ENCODE measurements at regions not wholly inside any gene's neighbourhood (a gene's known extent, or its start where the extent isn't known, plus 50 kb on each side); places are given as distances from the start of the nearest gene placed in this dataset.

- no peak for TF ChIP-seq CTCF (IDR thresholded peaks at IDR 0.05; ENCODE audit: insufficient read depth, low read length, missing control alignments)
- no peak for DNase-seq (ENCODE audit: low read depth, low spot score)
- H3K4me3 ChIP-seq (ENCODE audit: low read depth, low read length), result no peak overlapping the region
- CTCF ChIA-PET, result interaction anchor here (0.9 to 1.7 kb wide), 4 partner anchors 10 to 101 kb away, joined by 3 to 6 read pairs (median 4); no protein-coding TSS in a partner anchor
- POLR2A ChIA-PET, result no interaction called here
Measured at GRCh38 chr11:86142170-86142569, 73.3 kb upstream of the PICALM start.

- CTCF ChIA-PET, result interaction anchor here (1.5 to 1.7 kb wide), 2 partner anchors 10 to 100 kb away, joined by 3 to 5 read pairs; no protein-coding TSS in a partner anchor
- POLR2A ChIA-PET, result no interaction called here
Measured at GRCh38 chr11:86141727-86142126, 72.8 kb upstream of the PICALM start.

GRCh38 chr11:86140334-86140990, 71.6 kb upstream of the PICALM start:
- no peak overlapping the region for H3K4me3 ChIP-seq (ENCODE audit: low read depth, low read length)
- POLR2A ChIA-PET, result no interaction called here
- CTCF ChIA-PET, result interaction anchor here (0.8 kb wide), 1 partner anchor 53 kb away, joined by 3 read pairs; no protein-coding TSS in a partner anchor
- no peak for TF ChIP-seq CTCF (IDR thresholded peaks at IDR 0.05; ENCODE audit: insufficient read depth, low read length, missing control alignments)
- no peak for DNase-seq (ENCODE audit: low read depth, low spot score)

More at GRCh38 chr11:86141727-86142126, 72.8 kb upstream of the PICALM start:
- no peak for TF ChIP-seq CTCF (IDR thresholded peaks at IDR 0.05; ENCODE audit: insufficient read depth, low read length, missing control alignments)
- no peak for DNase-seq (ENCODE audit: low read depth, low spot score)
- no peak overlapping the region for H3K4me3 ChIP-seq (ENCODE audit: low read depth, low read length)

GRCh38 chr11:86138958-86139357, 70.1 kb upstream of the PICALM start:
- H3K4me3 ChIP-seq (ENCODE audit: low read depth, low read length), result no peak overlapping the region
- CTCF ChIA-PET, result no interaction called here
- DNase-seq (ENCODE audit: low read depth, low spot score), result no peak
- POLR2A ChIA-PET, result no interaction called here
- no peak for TF ChIP-seq CTCF (IDR thresholded peaks at IDR 0.05; ENCODE audit: insufficient read depth, low read length, missing control alignments)

GRCh38 chr11:86136538-86136937, 67.7 kb upstream of the PICALM start:
- no peak for TF ChIP-seq CTCF (IDR thresholded peaks at IDR 0.05; ENCODE audit: insufficient read depth, low read length, missing control alignments)
- ChIA-PET POLR2A (no interaction called here), CTCF (interaction anchor here (1.6 kb wide), 1 partner anchor 15 kb away, joined by 4 read pairs; no protein-coding TSS in a partner anchor)
- H3K4me3 ChIP-seq (ENCODE audit: low read depth, low read length), result no peak overlapping the region
- no peak for DNase-seq (ENCODE audit: low read depth, low spot score)

- ChIA-PET CTCF (interaction anchor here (1.3 kb wide), 1 partner anchor 11 kb away, joined by 3 read pairs; no protein-coding TSS in a partner anchor), POLR2A (no interaction called here)
- H3K4me3 ChIP-seq (ENCODE audit: low read depth, low read length), result no peak overlapping the region
- DNase-seq (ENCODE audit: low read depth, low spot score), result no peak
- TF ChIP-seq CTCF (IDR thresholded peaks at IDR 0.05; ENCODE audit: insufficient read depth, low read length, missing control alignments), result no peak
Measured at GRCh38 chr11:86135319-86135714, 66.4 kb upstream of the PICALM start.

Data from AG04449 (cell line).